HG03025 (cell line): ENCODE measurements at regions not wholly inside any gene's neighbourhood (a gene's known extent, or its start where the extent isn't known, plus 50 kb on each side); places are given as distances from the start of the nearest gene placed in this dataset.
A peak's percentile ranks its signal among the peaks of the same experiment; 100 is the strongest.
"Not testable (repeated sequence)": the region's sequence is repeated elsewhere in the genome, so short reads cannot be mapped to it uniquely, and the experiment has no call there.

Source experiments
- ATAC-seq: cut with Tn5 transposase; IDR thresholded peaks from one replicate; pipeline ENCODE4 v1.9.1; 2021; ENCODE audit warnings: mild to moderate bottlenecking, moderate library complexity; ENCODE audit not compliant: unreplicated experiment, low FRiP score

DNA sequence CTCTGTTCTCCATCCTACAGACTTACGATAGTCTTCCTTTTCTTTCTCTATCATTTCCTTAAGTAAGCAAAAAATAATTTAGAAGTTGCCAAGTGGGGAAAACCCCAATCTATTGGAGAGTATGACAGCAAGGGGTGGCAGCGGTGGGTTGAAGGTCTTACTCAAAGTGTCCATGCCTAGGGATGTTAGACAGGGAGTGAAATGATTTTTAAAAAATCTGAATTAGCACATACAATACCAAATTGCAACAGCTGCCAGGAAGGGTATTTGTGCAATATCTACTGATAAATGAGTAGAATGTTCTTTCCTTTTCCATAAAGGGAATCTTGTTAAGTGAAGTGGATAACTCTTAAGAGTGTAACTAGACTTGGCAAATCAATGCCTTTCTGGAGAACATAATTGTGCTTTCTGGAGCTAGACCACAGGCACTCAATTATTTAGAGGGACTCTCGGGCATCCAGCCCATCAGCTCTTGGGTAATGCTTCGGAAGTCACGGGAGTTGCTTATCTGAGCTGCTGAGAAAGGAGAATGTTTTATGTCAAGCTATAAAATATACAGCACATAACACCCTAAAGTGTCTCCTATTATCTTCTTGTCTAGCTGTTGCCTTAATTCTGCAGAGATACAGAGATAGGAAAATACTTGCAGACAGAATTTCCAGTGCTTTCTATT lies 151.5 kb downstream of the KCNJ2 start:
- ATAC-seq: no peak

DNA sequence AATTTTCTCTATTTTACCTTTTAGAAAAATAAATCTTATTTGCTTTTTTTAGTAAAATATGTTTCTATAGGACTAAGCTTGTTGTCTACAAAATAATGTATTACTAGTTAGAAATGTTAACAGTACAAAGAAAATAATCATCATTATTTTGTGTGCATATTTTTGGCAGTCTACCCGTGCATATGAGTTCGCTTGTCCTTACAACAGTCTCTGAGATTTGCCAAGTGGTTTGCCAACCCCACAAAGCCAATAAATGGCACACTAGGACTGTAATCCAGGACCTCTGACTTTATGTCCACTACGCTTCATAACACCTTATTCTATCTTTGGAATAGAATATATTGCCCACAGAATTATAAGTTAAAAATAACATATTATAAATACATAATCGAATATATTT lies 152.0 kb downstream of the KCNJ2 start:
- no peak for ATAC-seq

DNA sequence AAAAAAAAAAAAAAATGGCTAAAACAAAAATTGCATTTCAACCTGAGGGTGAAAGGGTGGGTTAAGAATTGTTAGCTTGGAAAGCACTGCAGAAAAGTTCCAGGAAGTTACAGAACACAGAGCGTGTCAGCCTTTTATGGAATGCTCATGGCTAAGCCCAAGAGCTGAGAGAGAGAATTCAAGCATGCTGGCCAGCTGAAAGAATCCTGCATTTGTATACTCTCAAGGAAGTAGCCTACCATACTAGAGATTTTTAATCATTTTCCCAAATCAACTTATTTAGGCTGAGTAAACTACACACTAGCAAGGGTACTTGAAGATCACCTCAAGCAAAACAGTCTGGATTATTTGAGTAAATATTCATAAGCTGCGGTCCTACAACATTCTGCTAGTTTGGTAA lies 153.9 kb downstream of the KCNJ2 start:
- no peak for ATAC-seq

DNA sequence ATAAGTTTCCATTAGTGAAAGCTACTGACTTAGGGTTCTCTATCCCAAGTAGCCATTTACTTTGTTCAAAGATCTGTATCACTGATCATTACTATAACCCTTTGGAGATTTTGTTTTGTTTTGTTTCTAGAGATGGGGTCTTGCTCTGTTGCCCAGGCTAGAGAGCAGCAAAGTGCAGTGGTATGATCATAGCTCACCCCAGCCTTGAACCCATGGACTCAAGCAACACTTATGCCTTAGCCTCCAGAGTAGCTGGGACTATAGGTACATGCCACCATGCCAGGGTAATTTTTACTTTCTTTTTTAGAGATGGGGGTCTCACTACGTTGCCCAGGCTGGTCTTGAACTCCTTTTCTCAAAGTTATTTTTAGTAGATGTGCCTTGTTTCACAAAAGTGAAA lies 154.7 kb downstream of the KCNJ2 start:
- no peak for ATAC-seq

DNA sequence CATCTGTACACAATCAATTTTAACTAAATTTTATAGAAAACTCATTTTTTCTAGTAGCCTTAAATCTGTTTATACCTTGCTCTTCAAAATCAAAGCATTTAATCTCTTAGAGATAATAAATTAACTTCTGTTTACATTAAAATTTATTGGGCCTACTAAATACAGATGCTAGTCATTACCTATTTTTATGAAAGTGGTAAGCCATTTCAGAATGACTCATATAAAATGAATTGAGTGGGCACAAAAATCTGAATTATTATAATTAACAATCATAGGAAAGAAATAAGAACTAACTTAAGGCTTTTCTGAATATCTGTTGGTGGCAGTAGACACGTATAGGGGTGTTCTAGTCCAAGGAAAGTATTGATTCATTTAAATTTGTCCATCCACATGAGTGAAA lies 157.9 kb downstream of the KCNJ2 start:
- no peak for ATAC-seq

DNA sequence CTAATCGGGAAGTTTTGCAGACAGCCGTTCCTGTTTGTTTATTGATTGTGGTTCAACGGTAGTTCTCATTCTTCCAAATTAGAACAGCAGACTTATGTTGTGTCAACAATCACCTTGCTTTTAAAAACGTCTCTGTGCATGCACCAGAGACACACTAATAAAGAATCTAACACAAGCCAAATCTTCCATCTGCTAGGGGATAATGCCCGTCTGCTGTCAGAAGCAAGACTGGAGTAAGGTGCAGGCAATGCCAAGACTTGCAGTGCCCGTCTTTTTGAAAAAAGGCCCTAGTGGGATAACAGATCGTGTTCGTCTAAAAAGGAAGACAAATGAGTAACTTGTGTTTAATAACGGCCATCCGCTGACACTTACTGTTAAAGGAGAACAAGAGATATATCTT lies 158.4 kb downstream of the KCNJ2 start:
- ATAC-seq: no peak

DNA sequence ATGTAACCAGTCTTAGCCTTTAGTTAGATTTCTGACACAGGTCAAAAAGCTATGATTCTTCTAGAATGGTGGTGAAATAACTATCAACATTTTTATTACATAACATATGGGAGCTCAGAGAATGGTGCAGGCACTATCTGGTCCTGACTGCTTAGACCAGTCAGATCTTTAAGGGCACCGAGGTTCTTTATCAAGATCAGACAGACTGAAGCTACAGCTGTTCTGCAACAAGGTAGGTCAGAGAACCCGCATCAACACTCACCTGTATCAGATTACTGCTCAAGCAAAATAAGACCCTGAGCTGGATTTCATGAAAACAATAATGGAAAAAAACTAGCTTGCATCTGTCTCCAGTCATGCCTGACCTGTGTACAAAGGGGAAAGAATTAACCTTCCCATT lies 160.4 kb downstream of the KCNJ2 start:
- no peak for ATAC-seq

DNA sequence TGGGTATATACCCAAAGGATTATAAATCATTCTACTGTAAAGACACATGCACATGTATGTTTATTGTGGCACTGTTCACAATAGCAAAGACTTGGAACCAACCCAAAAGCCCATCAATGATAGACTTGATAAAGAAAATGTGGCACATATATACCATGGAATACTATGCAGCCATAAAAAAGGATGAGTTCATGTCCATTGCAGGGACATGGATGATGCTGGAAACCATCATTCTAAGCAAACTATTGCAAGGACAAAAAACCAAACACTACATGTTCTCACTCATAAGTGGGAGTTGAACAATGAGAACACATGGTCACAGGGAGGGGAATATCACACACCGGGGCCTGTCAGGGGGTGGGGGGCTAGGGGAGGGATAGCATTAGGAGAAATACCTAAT lies 161.7 kb downstream of the KCNJ2 start:
- not testable (repeated sequence) for ATAC-seq

DNA sequence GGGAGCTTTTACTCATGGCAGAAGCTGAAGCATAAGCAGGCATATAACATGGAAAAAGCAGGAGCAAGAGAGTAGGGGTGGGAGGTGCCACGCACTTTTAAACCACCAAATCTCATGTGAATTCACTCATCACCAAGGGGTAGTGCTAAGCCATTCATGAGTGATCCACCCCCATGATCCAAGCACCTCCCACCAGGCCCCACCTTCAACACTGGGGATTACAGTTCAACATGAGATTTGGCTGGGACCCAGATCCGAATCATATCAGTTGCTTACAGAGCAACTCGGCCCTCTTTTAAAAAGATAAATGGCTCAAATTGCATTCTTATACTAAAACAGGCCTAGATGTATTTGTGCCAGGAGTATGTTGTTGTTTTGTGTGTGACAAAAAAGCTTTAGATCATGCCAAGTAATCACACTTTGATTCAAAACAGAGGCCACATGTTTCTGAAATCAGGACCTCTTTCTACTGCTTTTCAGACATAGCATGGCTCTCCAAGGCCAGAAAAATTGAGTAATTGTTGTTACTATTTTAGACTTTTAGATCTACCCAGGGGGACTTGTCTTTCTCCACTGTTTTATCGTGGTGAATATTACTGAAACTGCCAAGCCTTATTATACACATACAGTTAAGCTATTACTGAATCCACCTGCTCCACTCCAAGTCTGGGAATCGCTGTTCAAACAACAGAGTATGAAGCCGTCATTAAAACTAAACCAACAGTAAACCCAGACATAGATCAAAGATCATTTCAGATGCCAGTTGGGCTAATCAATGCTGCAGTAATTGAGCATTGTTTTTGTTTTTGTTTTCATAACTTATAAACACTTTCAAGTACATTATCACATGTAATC lies 163.3 kb downstream of the KCNJ2 start:
- ATAC-seq: no peak

DNA sequence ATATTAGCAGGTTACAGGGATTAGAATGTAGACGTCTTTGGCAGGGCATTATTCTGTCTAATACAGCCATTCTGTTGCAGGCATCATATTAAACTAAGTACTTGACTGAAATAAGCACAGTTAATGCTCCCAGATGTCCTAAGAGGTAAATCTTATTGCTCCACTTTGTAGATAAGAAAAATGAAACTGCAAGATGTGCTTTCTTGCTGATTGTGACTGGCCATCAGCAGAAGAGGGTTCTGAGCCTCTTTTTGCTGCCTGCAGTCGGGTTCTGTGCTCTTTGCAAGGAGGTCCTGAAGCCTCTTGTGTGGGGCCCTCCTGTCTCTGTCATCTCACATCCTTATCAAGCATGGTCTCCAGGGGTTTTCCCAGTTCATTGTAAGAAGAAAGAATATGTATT lies 167.1 kb downstream of the KCNJ2 start:
- no peak for ATAC-seq

DNA sequence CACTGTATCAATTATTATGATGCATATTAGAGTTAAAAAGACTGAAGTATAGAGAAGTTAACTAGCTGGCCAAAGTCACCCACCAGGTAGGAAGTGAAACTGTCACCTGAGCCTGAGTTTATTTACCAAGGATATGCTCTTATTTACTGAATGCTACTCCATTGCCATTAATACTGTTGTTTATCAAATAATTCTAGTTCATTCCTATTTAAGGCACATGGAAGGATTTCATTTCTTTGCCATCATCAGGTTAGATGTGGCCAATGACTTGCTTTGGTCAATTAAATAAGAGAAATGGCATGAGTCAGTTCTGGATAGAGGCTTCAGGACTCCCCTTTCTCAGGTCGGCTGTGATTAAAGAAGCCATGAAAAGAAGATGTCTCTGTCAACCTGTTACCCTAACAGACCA lies 169.6 kb downstream of the KCNJ2 start:
- no peak for ATAC-seq

DNA sequence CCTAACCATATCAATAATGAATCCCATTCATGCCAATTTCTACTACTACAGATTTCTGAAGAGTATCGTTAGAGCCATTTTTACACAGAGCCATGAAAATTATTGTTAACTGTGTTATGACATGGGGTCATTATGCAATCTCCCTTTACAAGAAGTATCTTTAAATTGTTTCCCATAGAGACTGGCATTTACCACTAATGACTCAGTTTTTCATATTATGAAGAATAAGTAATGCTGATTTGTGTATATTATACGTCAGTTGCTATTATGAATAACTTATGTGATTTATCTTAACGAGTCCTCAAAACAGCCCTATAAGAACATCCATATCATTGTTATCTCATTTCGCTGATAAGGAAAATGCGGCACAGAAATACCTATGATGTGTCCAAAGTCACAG lies 173.8 kb downstream of the KCNJ2 start:
- ATAC-seq: no peak

DNA sequence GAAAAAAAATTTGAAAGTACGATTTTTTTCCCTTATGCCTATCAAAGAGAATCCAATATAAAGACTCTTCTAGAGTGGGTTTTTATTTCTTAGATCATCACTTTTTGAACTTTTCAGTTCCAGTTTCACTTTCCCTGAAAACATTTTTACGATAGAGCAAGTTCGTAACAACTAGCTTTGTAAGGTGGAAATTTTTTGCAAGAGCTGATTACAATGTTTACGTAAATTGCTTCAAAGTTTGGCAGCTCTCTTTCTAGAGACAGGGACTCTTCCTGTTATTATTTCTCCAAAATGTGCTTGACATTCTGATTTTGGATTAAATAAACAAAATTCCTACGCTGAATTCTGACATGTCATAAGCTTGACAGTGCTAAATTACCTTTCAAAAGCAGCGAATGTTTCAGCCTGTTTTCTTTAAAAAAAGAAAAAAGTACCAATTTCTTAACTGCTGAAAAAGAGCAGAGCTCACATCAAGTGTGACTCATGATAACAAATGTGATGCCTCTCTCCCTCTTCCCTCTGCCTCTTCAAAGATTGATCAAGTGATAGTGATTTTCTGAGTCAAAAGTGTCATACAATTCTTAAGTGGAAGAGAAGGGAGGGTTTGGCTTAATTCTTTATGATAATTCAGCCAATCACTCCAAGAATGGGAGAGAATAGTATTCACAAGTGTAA lies 175.2 kb downstream of the KCNJ2 start:
- no peak for ATAC-seq

DNA sequence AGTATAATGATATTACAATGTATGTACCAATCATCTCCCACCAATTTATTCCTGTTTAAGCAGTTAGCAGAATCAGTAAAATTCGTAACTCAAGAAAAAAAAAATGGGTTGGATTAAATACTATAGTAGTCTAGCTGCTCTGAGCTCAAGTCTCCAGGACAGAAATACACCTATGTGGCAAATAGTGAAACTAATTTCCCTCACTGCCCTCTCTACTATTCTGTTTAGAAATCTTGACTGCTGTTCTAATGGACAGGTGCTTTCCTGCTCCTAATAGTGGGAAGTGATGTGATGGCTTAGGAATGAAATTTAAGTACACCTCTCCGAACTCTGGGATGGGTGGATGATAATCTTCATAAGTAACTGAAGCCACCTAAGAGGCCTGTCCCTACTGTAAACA lies 175.7 kb downstream of the KCNJ2 start:
- no peak for ATAC-seq

DNA sequence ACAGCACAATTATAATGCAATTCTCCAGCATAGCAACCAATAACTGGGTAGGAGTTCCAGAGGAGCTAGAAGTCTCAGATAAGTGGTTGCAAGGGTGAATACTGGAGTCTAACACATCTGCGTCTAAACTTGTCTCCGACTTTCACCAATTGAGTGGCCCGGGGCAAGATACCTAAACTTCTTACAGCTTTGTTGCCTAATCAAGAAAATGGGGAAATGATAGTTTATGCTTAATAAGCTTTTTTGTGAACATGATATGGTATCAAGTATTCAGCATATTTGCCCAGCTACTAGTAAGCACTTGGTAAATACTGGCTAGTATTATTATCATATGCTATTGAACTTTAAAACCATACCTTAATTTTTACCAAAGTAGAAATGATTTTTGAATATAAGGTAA lies 183.5 kb downstream of the KCNJ2 start:
- no peak for ATAC-seq

DNA sequence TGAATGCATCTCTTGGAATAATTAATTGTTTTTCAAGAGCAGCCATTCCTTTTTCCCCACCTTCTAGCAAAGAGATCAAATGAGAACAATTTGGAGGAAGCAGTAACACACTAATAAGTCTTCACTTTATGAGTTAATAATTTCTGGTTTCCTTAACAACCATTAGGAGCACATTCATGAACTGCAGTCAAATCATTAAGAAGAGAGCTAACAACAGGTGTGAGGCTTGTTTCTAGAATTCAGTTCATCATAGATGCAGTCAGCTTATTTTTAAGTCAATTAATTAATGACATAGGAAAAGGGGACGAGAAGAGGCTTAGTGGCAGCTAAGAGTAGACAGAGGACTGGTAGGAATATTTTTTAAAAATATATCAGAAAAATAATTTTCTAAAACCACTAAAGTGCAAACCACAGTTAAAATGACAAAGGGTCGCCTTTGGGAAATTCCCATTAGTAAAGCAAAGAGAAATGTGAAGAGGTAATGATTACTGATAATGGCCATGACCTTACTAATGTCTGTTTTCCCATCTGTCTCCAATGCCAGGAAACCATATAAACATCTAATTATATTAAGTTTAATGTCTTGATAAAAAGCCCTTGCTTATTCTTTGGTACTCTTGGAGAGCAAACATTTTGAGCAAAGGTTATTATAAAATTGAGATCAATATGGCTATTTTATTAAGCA lies 184.2 kb downstream of the KCNJ2 start:
- no peak for ATAC-seq

DNA sequence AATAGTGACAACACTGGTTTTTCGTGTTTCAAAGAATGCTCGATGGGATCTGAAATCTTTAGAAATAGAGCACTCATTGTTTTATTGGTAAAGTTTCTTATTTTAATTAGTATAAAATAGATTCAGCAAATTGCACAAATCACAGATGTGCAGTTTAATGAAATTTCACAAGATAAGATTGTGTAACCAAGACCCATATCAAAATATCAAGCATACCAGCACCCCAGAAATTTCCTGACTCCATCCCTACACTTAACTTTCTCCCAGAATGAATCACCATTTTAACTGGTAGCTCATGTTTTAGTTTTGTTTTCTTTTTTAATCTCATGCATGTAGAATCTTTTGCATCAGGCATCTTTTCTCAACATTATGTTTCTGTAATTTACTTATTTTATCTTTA lies 185.9 kb downstream of the KCNJ2 start:
- ATAC-seq: no peak

DNA sequence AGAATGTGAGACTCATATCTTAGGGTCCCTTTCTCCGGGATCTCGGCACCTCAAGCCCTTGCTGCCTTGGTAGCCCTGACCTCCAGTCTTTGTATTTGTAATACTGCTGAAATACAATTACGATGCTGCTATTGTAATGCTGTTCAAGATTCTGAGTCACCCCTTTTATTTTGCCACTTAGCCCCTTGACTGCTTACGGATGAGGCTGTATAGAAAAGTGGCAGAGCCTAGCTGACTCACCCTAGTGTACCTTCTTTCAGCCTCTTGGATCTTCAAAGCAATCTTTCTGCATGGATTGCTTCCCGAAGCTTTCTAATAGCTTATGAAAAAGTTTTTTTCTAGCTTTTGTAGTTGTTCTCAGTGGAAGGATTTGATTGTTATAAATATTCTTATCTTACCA lies 187.9 kb downstream of the KCNJ2 start:
- no peak for ATAC-seq

DNA sequence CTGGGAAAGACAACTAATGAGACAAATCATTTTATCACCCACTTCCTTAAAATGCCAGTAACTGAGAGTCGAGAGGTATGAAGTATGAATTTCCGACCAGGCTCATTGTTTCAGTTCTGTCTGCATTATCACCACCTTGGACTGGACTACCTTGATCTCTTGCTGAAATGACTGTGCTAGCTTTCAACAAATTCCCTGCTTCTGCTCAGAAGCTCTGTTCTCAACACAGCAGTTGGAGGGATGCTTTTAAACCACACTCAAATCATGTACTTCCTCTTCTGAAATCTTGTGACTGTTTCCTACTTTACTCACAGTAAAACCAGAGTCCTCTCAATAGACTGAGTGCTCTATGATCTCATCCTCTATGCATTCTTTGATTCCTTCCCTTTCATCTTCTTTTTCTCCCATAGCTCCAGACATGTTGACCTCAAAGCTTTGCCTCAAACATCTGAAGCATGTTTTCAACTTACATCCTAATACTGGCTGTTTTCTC lies 195.8 kb downstream of the KCNJ2 start:
- peak; percentile 86 for ATAC-seq

DNA sequence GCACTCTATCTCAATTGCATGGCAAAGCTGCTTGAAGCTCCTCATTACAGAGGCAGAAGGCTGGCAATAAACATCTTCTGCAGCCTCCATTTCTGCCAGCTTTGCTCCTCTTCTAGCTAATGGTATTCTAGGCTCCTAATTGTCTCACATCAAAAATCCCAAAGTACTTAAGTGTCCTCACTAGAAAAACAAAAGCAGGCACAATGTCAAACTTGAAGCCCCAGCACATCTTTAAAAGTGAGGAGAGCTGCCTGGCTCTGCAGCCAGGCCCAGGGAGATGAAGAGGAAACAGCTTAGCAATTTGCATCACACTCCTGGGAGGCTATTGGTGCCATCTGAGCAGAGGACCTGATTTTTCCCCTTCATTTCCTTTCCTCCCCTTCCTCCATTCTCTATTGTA lies 197.1 kb downstream of the KCNJ2 start:
- no peak for ATAC-seq

DNA sequence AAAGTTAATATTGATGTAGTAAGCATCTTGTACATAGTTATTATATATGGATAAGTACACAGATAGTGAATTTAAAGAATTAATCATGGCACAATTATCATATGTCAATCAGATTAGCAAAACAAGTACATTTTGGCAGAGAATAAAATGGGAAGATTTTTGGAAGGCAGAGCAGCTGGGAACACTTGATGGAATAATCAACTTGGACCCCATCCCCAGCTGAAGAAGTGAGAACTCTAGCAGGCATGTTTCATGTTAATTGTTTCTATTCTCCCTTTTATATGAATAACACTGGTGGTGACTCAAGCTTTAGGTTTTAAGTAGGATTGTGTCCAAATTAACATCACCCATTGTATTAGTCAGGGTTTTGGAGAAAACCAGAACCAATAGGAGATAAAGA lies 198.7 kb downstream of the KCNJ2 start:
- ATAC-seq: no peak
